H9 (cell line): ENCODE measurements at regions not wholly inside any gene's neighbourhood (a gene's known extent, or its start where the extent isn't known, plus 50 kb on each side); places are given as distances from the start of the nearest gene placed in this dataset.

Experiments used
- DNase-seq: peaks from one replicate; pipeline ENCODE4 v3.0.0-alpha.2; 2017
- H2AFZ ChIP-seq: one replicate; pipeline ENCODE4 v1.6.1; 2013; ENCODE audit warnings: mild to moderate bottlenecking, low read length, control low read depth, moderate library complexity
- H2AK5ac ChIP-seq: 2 replicates; pipeline ENCODE4 v1.6.1; 2013; ENCODE audit warnings: low read length, control low read depth, mixed read lengths; ENCODE audit not compliant: insufficient read length
- H2BK120ac ChIP-seq: one replicate; pipeline ENCODE4 v1.6.1; 2013; ENCODE audit warnings: low read depth, mild to moderate bottlenecking, low read length, control low read depth, inconsistent platforms; ENCODE audit not compliant: poor library complexity, severe bottlenecking
- H2BK12ac ChIP-seq: 2 replicates; pipeline ENCODE4 v1.6.1; 2013; ENCODE audit warnings: low read length, control low read depth, mixed read lengths, low read depth; ENCODE audit not compliant: insufficient read length
- H2BK15ac ChIP-seq: 2 replicates; pipeline ENCODE4 v1.6.1; 2013; ENCODE audit warnings: low read depth, low read length, control low read depth
- H2BK20ac ChIP-seq: one replicate; pipeline ENCODE4 v1.6.1; 2013; ENCODE audit warnings: low read depth, mild to moderate bottlenecking, low read length, control low read depth, inconsistent platforms; ENCODE audit not compliant: poor library complexity, severe bottlenecking
- H2BK5ac ChIP-seq: 2 replicates; pipeline ENCODE4 v1.6.1; 2013; ENCODE audit warnings: low read length, control low read depth, mixed read lengths; ENCODE audit not compliant: insufficient read length
- H3K14ac ChIP-seq: 2 replicates; pipeline ENCODE4 v1.6.1; 2013; ENCODE audit warnings: low read length, control low read depth; ENCODE audit not compliant: insufficient read depth
- H3K18ac ChIP-seq: 2 replicates; pipeline ENCODE4 v1.6.1; 2013; ENCODE audit warnings: low read depth, mild to moderate bottlenecking, mixed read lengths, low read length, control low read depth; ENCODE audit not compliant: insufficient read length
- H3K23ac ChIP-seq: 2 replicates; pipeline ENCODE4 v1.6.1; 2013; ENCODE audit warnings: low read length, control low read depth, mixed read lengths, low read depth; ENCODE audit not compliant: insufficient read length
- H3K23me2 ChIP-seq: 2 replicates; pipeline ENCODE4 v1.6.1; 2013; ENCODE audit warnings: low read depth, mild to moderate bottlenecking, mixed read lengths, low read length, control low read depth; ENCODE audit not compliant: insufficient read length, poor library complexity, severe bottlenecking
- H3K27ac ChIP-seq: 2 replicates; pipeline ENCODE4 v1.5.1; 2013; ENCODE audit warnings: low read length, control low read depth, mixed read lengths, low read depth; ENCODE audit not compliant: insufficient read length
- H3K27me3 ChIP-seq: 2 replicates; pipeline ENCODE4 v1.6.1; 2013; ENCODE audit warnings: low read length, control low read depth, inconsistent platforms; ENCODE audit not compliant: insufficient read depth
- H3K4ac ChIP-seq: 2 replicates; pipeline ENCODE4 v1.6.1; 2013; ENCODE audit warnings: low read depth, mild to moderate bottlenecking, control low read depth, inconsistent platforms, low read length, moderate library complexity
- H3K4me1 ChIP-seq: 2 replicates; pipeline ENCODE4 v1.6.1; 2013; ENCODE audit warnings: low read length, control low read depth, inconsistent platforms; ENCODE audit not compliant: insufficient read depth
- H3K4me2 ChIP-seq: 2 replicates; pipeline ENCODE4 v1.6.1; 2013; ENCODE audit warnings: low read length, control low read depth, mixed read lengths; ENCODE audit not compliant: insufficient read length, insufficient read depth
- H3K56ac ChIP-seq: 2 replicates; pipeline ENCODE4 v1.6.1; 2013; ENCODE audit warnings: low read depth, mild to moderate bottlenecking, mixed read lengths, low read length, control low read depth; ENCODE audit not compliant: insufficient read length
- H3K79me1 ChIP-seq: 2 replicates; pipeline ENCODE4 v1.6.1; 2013; ENCODE audit warnings: low read depth, mild to moderate bottlenecking, moderate library complexity, low read length, control low read depth, inconsistent platforms; ENCODE audit not compliant: insufficient read depth, poor library complexity, severe bottlenecking
- H3K79me2 ChIP-seq: 2 replicates; pipeline ENCODE4 v1.6.1; 2013; ENCODE audit warnings: low read length, control low read depth, inconsistent platforms; ENCODE audit not compliant: insufficient read depth
- H3K9ac ChIP-seq: 2 replicates; pipeline ENCODE4 v1.6.1; 2013; ENCODE audit warnings: low read length, control low read depth, mixed read lengths; ENCODE audit not compliant: insufficient read length; ENCODE audit errors: extremely low read depth
- H3K9me3 ChIP-seq: one replicate; pipeline ENCODE4 v1.6.1; 2013; ENCODE audit warnings: low read depth, low read length, inconsistent platforms; ENCODE audit not compliant: control insufficient read depth
- H3T11ph ChIP-seq: one replicate; pipeline ENCODE4 v1.6.1; 2013; ENCODE audit warnings: mild to moderate bottlenecking, low read length, control low read depth, inconsistent platforms
- H4K20me1 ChIP-seq: one replicate; pipeline ENCODE4 v1.6.1; 2013; ENCODE audit not compliant: control insufficient read depth, insufficient read length, insufficient read depth
- H4K5ac ChIP-seq: 2 replicates; pipeline ENCODE4 v1.6.1; 2013; ENCODE audit warnings: low read depth, mild to moderate bottlenecking, mixed read lengths, low read length, control low read depth; ENCODE audit not compliant: insufficient read length
- H4K8ac ChIP-seq: replicated peaks from 2 replicates; pipeline ENCODE4 v1.6.1; 2013; ENCODE audit warnings: low read length, control low read depth, mixed read lengths, low read depth; ENCODE audit not compliant: insufficient read length
- H4K91ac ChIP-seq: 2 replicates; pipeline ENCODE4 v1.6.1; 2013; ENCODE audit warnings: low read depth, mild to moderate bottlenecking, moderate library complexity, mixed read lengths, low read length, control low read depth; ENCODE audit not compliant: insufficient read length
- H3K27ac Mint-ChIP-seq, 3 experiments: 2 replicates in 2 of 3; 3 replicates in 1 of 3; pipeline ENCODE4 v1.8.0; 2020 to 2021; ENCODE audit warnings: mixed read lengths in 3 of 3, mild to moderate bottlenecking in 1 of 3, moderate library complexity in 1 of 3
- H3K27me3 Mint-ChIP-seq: 2 replicates; pipeline ENCODE4 v1.8.0; 2021; ENCODE audit warnings: low read depth, mild to moderate bottlenecking, moderate library complexity, mixed read lengths
- H3K36me3 Mint-ChIP-seq, 3 experiments: 2 replicates in 2 of 3; 3 replicates in 1 of 3; pipeline ENCODE4 v1.8.0; 2020 to 2021; ENCODE audit warnings: low read depth in 3 of 3, mixed read lengths in 3 of 3; ENCODE audit not compliant: insufficient read depth in 1 of 3
- H3K4me1 Mint-ChIP-seq, 2 experiments: 2 replicates each; pipeline ENCODE4 v1.8.0; 2020; ENCODE audit warnings: mixed read lengths in 2 of 2
- H3K4me3 Mint-ChIP-seq, 2 experiments: 2 replicates in 1 of 2; 3 replicates in 1 of 2; pipeline ENCODE4 v1.8.0; 2020 to 2021; ENCODE audit warnings: mild to moderate bottlenecking in 2 of 2, mixed read lengths in 2 of 2, moderate library complexity in 1 of 2
- H3K9me3 Mint-ChIP-seq, 2 experiments: 2 replicates in 1 of 2; 3 replicates in 1 of 2; pipeline ENCODE4 v1.8.0; 2020; ENCODE audit warnings: mild to moderate bottlenecking in 2 of 2, mixed read lengths in 2 of 2, moderate library complexity in 1 of 2
- WGBS: extraction: QIAGEN DNeasy Blood & Tissue Kit; methylation state at CpG from one replicate; pipeline ENCODE4 v1.1.7; 2013; ENCODE audit warnings: missing lambda C conversion rate, low lambda C conversion rate, mixed read lengths; ENCODE audit not compliant: insufficient read length; ENCODE audit errors: extremely low coverage; 5-methylcytosine and 5-hydroxymethylcytosine counted together
- TF ChIP-seq, protein P1 (sequence below): fragments of 200-600 bp; sonication (generic); conservative IDR thresholded peaks from 3 replicates; pipeline ENCODE4 v1.8.0; 2021; ENCODE audit warnings: antibody characterized with exemption, mild to moderate bottlenecking

DNA sequence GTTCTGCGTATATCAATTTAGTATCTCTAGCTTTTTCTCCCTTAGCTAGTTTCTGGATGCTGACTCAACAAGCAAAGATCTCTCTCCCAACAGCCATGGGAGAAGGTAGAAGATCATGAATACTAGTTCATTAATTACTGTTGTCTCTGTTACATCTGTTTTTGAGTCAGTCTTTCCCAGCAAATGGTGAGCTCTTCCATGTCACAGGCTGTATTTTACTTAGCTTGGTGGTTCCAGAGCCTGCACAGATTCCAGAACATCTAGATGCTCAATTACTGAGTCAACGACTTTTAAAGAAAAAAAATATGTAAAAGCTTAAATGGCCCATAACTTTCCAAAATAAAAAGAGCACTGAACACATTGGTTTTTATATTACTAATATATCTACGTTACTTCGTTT is 307.2 kb downstream of the NSG2 start:
- H3K79me2 ChIP-seq, result no peaks in the 10 kb centered on the region
- Mint-ChIP-seq H3K36me3 (no peaks in the 10 kb centered on the region), H3K27me3 (peaks cover 8% of the 10 kb centered on the region), H3K4me3 (no peak overlapping the region), H3K4me1 (no peaks in the 10 kb centered on the region), H3K27ac (no peak overlapping the region), H3K9me3 (peaks cover 0 to 2% of the 10 kb centered on the region in 2 experiments; a peak in 1 of 5 replicates)
- no peaks in the 10 kb centered on the region for H3K27me3 ChIP-seq
- H3K4me1 ChIP-seq, result no peaks in the 10 kb centered on the region
- H2AFZ ChIP-seq, result no peak overlapping the region
- no peak overlapping the region for H3K4ac ChIP-seq
- no peak overlapping the region for H3K18ac ChIP-seq
- no peak overlapping the region for H3K4me2 ChIP-seq
- H3K56ac ChIP-seq, result no peak overlapping the region
- H4K91ac ChIP-seq, result no peak overlapping the region
- no peak overlapping the region for H3K14ac ChIP-seq
- WGBS, result no CpG with 5 or more reads among the region's 4 CpGs
- H2BK12ac ChIP-seq, result no peak overlapping the region
- H3T11ph ChIP-seq, result no peak overlapping the region
- H3K79me1 ChIP-seq, result no peaks in the 10 kb centered on the region
- no peak overlapping the region for H3K27ac ChIP-seq
- H4K8ac ChIP-seq, result no peak overlapping the region
- no peaks in the 10 kb centered on the region for H3K23me2 ChIP-seq
- no peaks in the 10 kb centered on the region for H4K20me1 ChIP-seq
- H3K9me3 ChIP-seq, result no peaks in the 10 kb centered on the region
- H2BK20ac ChIP-seq, result no peak overlapping the region
- TF ChIP-seq, protein P1, sequence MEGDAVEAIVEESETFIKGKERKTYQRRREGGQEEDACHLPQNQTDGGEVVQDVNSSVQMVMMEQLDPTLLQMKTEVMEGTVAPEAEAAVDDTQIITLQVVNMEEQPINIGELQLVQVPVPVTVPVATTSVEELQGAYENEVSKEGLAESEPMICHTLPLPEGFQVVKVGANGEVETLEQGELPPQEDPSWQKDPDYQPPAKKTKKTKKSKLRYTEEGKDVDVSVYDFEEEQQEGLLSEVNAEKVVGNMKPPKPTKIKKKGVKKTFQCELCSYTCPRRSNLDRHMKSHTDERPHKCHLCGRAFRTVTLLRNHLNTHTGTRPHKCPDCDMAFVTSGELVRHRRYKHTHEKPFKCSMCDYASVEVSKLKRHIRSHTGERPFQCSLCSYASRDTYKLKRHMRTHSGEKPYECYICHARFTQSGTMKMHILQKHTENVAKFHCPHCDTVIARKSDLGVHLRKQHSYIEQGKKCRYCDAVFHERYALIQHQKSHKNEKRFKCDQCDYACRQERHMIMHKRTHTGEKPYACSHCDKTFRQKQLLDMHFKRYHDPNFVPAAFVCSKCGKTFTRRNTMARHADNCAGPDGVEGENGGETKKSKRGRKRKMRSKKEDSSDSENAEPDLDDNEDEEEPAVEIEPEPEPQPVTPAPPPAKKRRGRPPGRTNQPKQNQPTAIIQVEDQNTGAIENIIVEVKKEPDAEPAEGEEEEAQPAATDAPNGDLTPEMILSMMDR, result no peak
- H2AK5ac ChIP-seq, result no peak overlapping the region
- H2BK120ac ChIP-seq, result no peak overlapping the region
- no peak overlapping the region for H3K9ac ChIP-seq
- no peak overlapping the region for H2BK5ac ChIP-seq
- H3K23ac ChIP-seq, result no peak overlapping the region
- no peak for DNase-seq
- H2BK15ac ChIP-seq, result no peak overlapping the region
- no peak overlapping the region for H4K5ac ChIP-seq
